GM12874 (cell line): ENCODE measurements at regions not wholly inside any gene's neighbourhood (a gene's known extent, or its start where the extent isn't known, plus 50 kb on each side); places are given as distances from the start of the nearest gene placed in this dataset.

Experiments
- TF ChIP-seq, protein P1 (sequence below): IDR thresholded peaks from 2 replicates; pipeline ENCODE4 v1.5.1; 2011; ENCODE audit warnings: low read depth, mild to moderate bottlenecking, control low read depth, low read length, moderate library complexity; ENCODE audit not compliant: insufficient read depth

- TF ChIP-seq, protein P1, sequence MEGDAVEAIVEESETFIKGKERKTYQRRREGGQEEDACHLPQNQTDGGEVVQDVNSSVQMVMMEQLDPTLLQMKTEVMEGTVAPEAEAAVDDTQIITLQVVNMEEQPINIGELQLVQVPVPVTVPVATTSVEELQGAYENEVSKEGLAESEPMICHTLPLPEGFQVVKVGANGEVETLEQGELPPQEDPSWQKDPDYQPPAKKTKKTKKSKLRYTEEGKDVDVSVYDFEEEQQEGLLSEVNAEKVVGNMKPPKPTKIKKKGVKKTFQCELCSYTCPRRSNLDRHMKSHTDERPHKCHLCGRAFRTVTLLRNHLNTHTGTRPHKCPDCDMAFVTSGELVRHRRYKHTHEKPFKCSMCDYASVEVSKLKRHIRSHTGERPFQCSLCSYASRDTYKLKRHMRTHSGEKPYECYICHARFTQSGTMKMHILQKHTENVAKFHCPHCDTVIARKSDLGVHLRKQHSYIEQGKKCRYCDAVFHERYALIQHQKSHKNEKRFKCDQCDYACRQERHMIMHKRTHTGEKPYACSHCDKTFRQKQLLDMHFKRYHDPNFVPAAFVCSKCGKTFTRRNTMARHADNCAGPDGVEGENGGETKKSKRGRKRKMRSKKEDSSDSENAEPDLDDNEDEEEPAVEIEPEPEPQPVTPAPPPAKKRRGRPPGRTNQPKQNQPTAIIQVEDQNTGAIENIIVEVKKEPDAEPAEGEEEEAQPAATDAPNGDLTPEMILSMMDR = no peak
These were observed 236.7 kb downstream of the CDC5L start for GRCh38 chr6:44624226-44624625.

DNA sequence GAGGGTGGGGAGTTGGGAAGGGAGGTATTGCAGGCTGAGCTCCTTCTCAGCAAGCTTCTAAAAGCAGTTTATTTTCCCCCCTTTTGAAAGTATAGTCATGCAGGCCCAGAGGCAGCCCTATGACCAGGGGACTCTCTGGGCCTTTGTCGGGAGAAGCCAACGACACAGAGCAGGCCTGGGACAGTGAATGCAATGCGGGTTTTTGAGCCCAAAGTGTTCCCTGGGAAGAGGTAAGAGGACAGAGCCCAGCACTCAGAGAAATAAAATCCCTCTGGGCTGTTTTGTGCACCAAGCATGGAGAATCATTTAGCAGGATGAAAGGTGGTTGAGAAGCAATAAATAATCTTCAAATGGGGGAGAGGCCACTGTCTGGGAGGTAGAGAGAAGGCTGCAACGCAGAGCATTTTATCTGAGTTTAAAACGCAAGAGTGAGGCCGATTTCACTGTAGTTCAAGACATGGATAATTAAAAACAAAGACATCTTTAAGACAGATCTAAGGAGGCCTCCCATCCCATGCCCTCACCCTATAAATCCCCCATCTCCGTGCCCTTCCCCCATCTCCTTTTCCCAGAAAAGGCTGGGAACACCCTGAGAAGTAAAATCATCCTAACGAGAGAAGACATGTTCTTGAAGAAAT lies 237.5 kb downstream of the CDC5L start:
- TF ChIP-seq, protein P1 = no peak

DNA sequence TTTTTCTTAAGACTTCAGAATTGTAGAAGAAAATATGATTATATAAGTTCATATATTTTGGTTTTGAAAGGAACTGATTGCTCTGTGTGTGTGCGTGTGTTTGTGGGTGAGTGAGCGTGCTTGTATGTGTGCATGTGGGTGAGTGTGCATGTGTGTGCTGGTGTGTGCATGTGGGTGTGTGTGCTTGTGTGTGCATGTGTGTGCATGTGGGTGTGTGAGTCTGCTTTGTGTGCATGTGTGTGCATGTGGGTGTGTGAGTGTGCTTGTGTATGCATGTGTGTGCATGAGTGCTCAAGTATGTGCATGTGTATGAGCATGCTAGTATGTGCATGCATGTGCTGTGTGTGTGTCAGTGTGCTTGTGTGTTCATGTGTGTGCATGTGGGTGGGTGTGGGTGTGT lies 238.5 kb downstream of the CDC5L start:
- TF ChIP-seq, protein P1 = no peak

GRCh38 chr6:44626616-44627015 lies 239.1 kb downstream of the CDC5L start:
- TF ChIP-seq, protein P1 = no peak

DNA sequence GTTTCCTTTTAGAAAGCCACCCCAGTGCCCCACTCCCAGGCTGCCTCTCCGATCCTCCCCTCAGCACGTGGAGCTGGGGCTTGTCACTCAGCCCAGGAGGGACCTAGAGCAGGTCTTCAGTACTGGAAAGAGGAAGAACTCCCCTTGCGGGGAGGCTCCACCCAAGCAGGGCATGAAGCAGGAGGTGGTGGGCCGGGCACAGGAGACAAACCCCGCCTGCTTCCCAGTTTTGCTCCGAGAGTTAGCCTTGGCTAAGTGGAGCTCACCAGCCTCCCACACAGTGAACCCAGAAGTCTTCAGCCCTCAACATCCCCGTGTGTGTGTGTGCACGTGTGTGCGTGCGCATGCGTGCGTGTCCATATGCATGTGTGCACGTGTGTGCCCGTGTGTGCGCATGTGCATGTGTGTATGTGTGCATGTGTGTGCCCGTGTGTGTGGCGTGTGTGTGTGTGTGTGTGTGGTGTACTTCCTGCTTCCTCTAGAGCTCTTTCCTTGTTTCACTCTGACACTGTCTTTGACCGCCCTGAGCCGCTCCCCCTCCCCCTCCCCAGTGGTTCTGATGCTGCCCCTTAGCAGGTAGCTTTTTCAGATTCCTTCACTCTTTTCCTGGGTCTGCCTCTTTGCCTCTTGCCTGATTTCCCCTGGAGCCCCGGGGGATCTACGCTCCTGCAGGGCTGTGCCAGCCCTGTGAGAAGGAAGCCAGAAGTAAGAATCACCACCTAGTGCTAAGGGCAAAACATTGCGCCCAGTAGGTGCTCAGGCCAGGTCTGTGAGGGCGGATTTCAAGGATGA lies 239.8 kb downstream of the CDC5L start:
- TF ChIP-seq, protein P1 = no peak

DNA sequence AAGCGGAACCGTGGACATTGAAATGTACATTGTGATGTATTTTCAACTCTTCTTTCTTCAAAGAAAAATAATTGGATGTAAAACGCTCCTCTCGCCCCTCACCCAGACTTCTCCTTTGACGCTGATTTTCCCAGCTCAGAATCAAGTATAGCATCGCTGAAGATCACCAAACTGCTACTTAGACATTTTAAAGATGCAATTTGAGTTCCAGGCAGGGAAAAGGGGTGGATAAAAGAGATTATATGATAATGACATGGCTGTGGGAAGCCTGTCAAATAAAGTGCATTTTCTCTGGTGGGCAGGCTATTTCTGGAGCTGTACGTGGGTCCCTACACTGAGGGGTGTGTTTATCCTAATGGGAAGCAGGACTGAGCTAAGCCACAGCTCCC lies 240.4 kb downstream of the CDC5L start:
- TF ChIP-seq, protein P1 = no peak

- TF ChIP-seq, protein P1 = no peak
These were observed 240.8 kb downstream of the CDC5L start for GRCh38 chr6:44628347-44628746.
